Fibroblast of villous mesenchyme (primary cell): ENCODE measurements at regions not wholly inside any gene's neighbourhood (a gene's known extent, or its start where the extent isn't known, plus 50 kb on each side); places are given as distances from the start of the nearest gene placed in this dataset.

ENCODE experiments used
- DNase-seq: peaks from one replicate; pipeline ENCODE4 v3.0.0-alpha.2; 2010; ENCODE audit warnings: low read depth
- H3K4me3 ChIP-seq: 2 replicates; pipeline ENCODE4 v1.5.1; 2011; ENCODE audit warnings: low read depth, mild to moderate bottlenecking, low read length
- TF ChIP-seq, protein P1 (sequence below): IDR thresholded peaks from 2 replicates; pipeline ENCODE4 v1.5.1; 2012; ENCODE audit warnings: low read depth, mild to moderate bottlenecking, low read length; ENCODE audit not compliant: insufficient read depth

- H3K4me3 ChIP-seq, result no peak overlapping the region
- DNase-seq, result no peak
- TF ChIP-seq, protein P1, sequence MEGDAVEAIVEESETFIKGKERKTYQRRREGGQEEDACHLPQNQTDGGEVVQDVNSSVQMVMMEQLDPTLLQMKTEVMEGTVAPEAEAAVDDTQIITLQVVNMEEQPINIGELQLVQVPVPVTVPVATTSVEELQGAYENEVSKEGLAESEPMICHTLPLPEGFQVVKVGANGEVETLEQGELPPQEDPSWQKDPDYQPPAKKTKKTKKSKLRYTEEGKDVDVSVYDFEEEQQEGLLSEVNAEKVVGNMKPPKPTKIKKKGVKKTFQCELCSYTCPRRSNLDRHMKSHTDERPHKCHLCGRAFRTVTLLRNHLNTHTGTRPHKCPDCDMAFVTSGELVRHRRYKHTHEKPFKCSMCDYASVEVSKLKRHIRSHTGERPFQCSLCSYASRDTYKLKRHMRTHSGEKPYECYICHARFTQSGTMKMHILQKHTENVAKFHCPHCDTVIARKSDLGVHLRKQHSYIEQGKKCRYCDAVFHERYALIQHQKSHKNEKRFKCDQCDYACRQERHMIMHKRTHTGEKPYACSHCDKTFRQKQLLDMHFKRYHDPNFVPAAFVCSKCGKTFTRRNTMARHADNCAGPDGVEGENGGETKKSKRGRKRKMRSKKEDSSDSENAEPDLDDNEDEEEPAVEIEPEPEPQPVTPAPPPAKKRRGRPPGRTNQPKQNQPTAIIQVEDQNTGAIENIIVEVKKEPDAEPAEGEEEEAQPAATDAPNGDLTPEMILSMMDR, result no peak
These were observed 296.8 kb downstream of the CLIC5 start for GRCh38 chr6:45718871-45719270.

DNA sequence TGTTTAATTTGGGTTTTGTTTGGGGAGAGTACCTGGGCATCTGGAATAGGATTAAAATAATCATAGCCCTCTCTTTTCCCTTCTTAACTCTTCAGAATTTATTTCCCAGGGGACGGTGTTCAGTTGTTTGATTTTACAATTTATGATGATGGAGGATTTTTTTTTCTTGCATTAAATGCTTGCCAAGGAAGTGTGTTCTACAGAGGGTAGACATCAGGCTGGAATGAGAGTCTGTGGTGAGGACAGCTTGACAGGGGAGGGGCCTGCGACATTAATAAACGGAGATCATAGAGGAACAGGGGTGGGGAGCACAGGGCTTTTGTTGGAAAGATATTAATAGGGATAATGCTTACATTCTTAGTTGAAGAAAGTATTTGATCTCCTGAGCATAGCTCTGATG, 297.5 kb downstream of the CLIC5 start:
- H3K4me3 ChIP-seq, result no peak overlapping the region
- TF ChIP-seq, protein P1, result no peak
- DNase-seq, result no peak

DNA sequence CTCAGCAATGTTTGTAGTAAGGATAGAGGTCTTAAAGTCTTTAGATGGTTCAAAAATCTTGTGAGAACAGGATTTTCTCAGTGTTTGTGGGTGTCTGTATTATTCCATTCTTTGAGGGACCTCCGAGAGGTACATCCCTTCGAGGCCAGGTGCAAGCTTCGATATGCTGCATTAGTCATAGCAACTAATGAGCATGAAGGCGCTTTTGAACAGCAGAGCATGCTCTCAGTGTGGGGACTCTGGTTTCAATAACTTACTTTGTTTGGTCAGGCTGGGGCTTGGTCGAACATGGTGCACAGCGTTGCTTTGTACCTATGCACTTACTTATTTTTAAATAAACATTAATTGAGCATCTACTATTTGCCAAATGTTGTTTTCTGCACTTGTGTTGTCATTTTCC, 297.9 kb downstream of the CLIC5 start:
- no peak for DNase-seq
- TF ChIP-seq, protein P1, result no peak
- no peak overlapping the region for H3K4me3 ChIP-seq

- DNase-seq, result no peak
These were observed 298.6 kb downstream of the CLIC5 start for GRCh38 chr6:45717027-45717426.

GRCh38 chr6:45715508-45715803, 300.2 kb downstream of the CLIC5 start:
- DNase-seq, result no peak
- no peak overlapping the region for H3K4me3 ChIP-seq
- TF ChIP-seq, protein P1, result no peak

More at GRCh38 chr6:45717027-45717426, 298.6 kb downstream of the CLIC5 start:
- H3K4me3 ChIP-seq, result no peak overlapping the region
- TF ChIP-seq, protein P1, result no peak

DNA sequence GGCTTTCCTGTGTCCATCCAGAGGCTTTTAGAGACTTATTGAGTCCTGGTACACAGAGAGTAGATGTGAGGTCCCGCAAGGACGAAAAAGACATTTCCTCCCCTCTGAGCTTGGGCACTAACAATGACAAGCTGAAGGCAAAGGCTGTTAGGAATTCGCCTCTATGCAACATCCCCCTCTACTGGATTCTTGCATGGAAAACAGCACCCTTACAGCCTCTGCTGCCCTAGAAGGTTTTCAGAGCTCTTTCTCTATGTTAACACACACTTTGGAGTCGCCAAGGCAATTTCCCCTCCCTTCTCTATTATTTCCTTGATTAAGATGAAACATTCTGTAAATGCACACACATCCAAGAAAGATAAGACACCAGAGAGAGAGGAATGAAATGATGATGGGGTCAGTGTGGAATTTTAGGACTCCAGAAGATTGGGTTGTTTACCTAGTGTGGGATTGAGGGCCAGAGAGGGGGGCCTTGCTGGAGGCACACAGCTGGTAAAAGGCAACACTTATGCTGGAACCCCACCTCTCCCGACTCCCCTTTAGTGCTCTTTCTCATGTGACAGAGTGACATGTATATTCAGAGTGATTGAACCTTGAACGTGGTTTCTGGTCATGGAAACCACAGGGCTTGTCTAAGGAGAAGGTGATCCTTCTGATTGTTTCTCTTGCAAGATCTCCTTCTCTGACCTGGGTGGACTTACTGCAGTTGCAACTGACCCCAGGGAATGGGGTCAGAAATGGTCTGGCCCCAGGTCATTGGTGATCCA, 300.7 kb downstream of the CLIC5 start:
- peak; percentile 92 for DNase-seq
- TF ChIP-seq, protein P1, result peak; percentile 93
- H3K4me3 ChIP-seq, result no peak overlapping the region
